Activated CD8-positive, alpha-beta T cell treated with anti-CD3 and anti-CD28 coated beads, Interleukin-2, amount 10 ng/mL, durations not matched to agents 7 days and 5 days (primary cell): ENCODE measurements at regions not wholly inside any gene's neighbourhood (a gene's known extent, or its start where the extent isn't known, plus 50 kb on each side); places are given as distances from the start of the nearest gene placed in this dataset.
"Not testable (repeated sequence)": the region's sequence is repeated elsewhere in the genome, so short reads cannot be mapped to it uniquely, and the experiment has no call there.

ENCODE experiments used
- ATAC-seq: fragments of 150-1000 bp; cut with Tn5 transposase; one replicate; pipeline ENCODE4 v1.10.0; 2021; ENCODE audit warnings: moderate library complexity
- CTCF ChIA-PET: fragments of 350-600 bp; sonication (Branson Sonifier 250); formaldehyde crosslinking; loops from one replicate; lab custom pipeline; 2021; ENCODE audit warnings: antibody characterized with exemption; lab: Charles Lee
- POLR2A ChIA-PET: fragments of 350-600 bp; sonication (Branson Sonifier 250); formaldehyde crosslinking; loops from one replicate; lab custom pipeline; 2021; ENCODE audit warnings: antibody characterized with exemption; lab: Charles Lee
- DNase-seq: peaks from one replicate; pipeline ENCODE4 v3.0.0-alpha.2; 2020
- H3K27ac Mint-ChIP-seq: one replicate; pipeline ENCODE4 v1.8.0; 2021; ENCODE audit warnings: mild to moderate bottlenecking, mixed read lengths
- H3K27me3 Mint-ChIP-seq: one replicate; pipeline ENCODE4 v1.8.0; 2021; ENCODE audit warnings: low read depth, mixed read lengths
- H3K36me3 Mint-ChIP-seq: one replicate; pipeline ENCODE4 v1.8.0; 2021; ENCODE audit warnings: low read depth, mixed read lengths
- H3K4me1 Mint-ChIP-seq: one replicate; pipeline ENCODE4 v1.8.0; 2021; ENCODE audit warnings: low read depth, mixed read lengths
- H3K4me3 Mint-ChIP-seq: one replicate; pipeline ENCODE4 v1.8.0; 2021; ENCODE audit warnings: mild to moderate bottlenecking, mixed read lengths
- H3K9me3 Mint-ChIP-seq: one replicate; pipeline ENCODE4 v1.8.0; 2022; ENCODE audit warnings: mixed read lengths; ENCODE audit not compliant: insufficient read depth

DNA sequence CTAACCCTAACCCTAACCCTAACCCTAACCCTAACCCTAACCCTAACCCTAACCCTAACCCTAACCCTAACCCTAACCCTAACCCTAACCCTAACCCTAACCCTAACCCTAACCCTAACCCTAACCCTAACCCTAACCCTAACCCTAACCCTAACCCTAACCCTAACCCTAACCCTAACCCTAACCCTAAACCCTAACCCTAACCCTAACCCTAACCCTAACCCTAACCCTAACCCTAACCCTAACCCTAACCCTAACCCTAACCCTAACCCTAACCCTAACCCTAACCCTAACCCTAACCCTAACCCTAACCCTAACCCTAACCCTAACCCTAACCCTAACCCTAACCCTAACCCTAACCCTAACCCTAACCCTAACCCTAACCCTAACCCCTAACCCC lies 80.6 kb upstream of the PLEKHG4B start:
- DNase-seq, H3K4me3 Mint-ChIP-seq, CTCF ChIA-PET, ATAC-seq, H3K27me3 Mint-ChIP-seq, H3K9me3 Mint-ChIP-seq, POLR2A ChIA-PET, H3K36me3 Mint-ChIP-seq, H3K27ac Mint-ChIP-seq, H3K4me1 Mint-ChIP-seq: not testable (repeated sequence)

DNA sequence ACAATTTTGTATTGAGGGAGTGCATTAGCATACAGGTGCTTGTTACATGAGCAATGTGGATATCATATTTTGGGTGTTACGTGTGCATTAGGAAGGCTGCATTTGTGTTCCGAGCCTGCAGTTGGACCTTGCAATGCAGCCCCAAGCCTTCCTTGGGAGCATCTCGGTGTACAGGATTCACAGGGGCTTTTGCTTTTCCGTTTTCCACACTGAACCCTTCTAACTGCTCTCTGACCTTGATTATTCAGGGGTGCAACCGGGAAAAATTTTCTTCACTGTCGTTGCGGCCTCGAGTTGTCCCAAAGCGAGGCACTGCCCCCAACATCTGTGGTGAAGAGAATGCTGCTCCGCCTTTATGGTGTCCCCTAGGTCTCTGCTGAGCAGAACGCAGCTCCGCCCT lies 80.1 kb upstream of the PLEKHG4B start:
- Mint-ChIP-seq H3K4me1 (no peaks in the 10 kb centered on the region), H3K9me3 (peaks cover 4% of the 10 kb centered on the region), H3K36me3 (no peaks in the 10 kb centered on the region), H3K27me3 (no peaks in the 10 kb centered on the region), H3K4me3 (no peak overlapping the region), H3K27ac (no peak overlapping the region)
- DNase-seq: no peak
- CTCF ChIA-PET: no interaction called here
- POLR2A ChIA-PET: no interaction called here
- no peak for ATAC-seq

DNA sequence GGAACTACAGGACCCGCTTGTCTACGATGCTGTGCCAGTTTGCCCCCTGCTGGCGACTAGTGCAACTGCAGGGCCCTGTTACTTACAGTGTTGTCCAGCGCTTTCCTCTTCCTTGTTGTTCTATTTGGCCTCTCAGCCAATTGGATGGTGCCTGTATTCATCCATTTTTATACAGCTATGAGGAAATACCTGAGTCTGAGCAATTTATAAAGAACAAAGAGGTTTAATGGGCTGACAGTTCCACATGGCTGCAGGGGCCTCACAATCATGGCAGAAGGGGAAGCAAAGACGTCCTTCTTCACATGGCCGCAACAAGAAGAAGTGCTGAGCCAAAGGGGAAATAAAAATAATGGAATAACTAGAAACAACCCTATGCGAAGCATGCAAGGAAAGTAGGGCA lies 78.7 kb upstream of the PLEKHG4B start:
- Mint-ChIP-seq H3K4me1 (no peaks in the 10 kb centered on the region), H3K27ac (no peak overlapping the region), H3K4me3 (no peak overlapping the region), H3K27me3 (peaks cover 3% of the 10 kb centered on the region), H3K36me3 (no peaks in the 10 kb centered on the region), H3K9me3 (peaks cover 4% of the 10 kb centered on the region)
- ATAC-seq: no peak
- POLR2A ChIA-PET: no interaction called here
- CTCF ChIA-PET: no interaction called here
- DNase-seq: no peak

DNA sequence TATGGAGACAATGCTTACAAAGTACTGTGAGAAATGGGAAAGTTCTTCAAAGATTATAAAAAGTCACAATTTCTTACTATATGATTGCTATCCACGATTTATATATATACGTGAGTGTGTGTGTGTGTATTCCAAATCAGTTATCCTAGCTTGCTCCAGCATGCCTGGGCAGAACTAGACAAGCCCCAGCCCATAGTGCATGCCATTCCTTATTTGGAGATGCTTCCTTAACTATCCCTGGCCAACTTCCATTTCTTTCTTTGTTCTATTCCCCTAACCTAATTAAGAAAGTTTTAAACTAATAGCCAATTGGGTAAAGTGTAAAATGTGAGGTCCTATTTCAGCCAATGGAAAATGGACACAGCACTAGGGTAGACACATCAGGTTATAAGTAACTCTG lies 77.3 kb upstream of the PLEKHG4B start:
- H3K27ac Mint-ChIP-seq, CTCF ChIA-PET, H3K4me3 Mint-ChIP-seq, DNase-seq, H3K9me3 Mint-ChIP-seq, H3K27me3 Mint-ChIP-seq, H3K4me1 Mint-ChIP-seq, H3K36me3 Mint-ChIP-seq, ATAC-seq, POLR2A ChIA-PET: not testable (repeated sequence)

DNA sequence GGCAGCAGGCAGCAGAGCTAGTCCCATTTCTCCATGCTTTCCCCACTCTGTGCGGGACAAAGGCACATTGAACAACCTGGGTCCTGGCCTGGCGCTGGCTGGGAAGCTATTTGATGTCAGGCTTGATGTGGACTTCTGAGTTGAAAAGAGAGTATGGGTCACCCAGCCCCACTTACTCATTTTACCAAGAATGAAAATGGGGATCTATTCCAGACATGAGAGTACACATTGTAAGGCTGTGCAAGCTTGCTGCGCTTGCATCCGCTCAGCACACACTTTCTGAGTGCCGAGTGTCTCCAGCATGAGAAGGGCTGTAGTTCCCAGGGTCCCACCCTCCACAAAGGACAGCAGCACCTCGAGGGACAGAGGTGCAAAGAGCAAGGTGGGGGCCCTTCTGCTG lies 71.7 kb upstream of the PLEKHG4B start:
- H3K27me3 Mint-ChIP-seq: peaks cover 11% of the 10 kb centered on the region
- DNase-seq, POLR2A ChIA-PET, H3K27ac Mint-ChIP-seq, H3K9me3 Mint-ChIP-seq, H3K4me3 Mint-ChIP-seq, ATAC-seq, CTCF ChIA-PET, H3K4me1 Mint-ChIP-seq, H3K36me3 Mint-ChIP-seq: not testable (repeated sequence)

DNA sequence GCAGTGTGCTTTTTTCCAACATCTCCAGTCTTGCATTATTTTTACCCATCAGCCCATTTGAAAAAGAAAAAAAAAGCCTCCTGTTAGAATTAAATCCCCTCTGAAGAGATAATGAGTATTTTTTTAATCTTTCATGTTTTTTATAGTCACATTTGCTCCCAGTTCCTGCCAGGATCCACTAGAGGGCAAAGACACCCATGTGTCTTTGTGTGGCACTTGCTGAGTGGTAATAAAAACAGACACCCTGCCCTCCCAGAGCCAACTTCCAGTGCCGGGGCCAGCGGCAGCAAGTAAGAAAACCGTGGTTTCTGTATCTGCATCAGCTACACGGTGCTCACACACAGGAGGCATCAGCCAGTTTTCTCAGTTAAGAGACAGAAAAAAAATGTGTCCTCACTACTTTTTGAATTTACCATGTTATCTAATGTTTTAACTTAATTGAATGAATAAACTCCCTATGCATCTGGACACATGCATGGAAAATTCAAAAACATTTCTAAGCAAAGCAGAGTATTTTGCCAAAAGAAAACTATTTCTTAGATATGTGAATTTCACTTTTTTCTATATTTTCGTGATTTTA lies 70.2 kb upstream of the PLEKHG4B start:
- ChIA-PET POLR2A (no interaction called here), CTCF (no interaction called here)
- no peaks in the 10 kb centered on the region for H3K9me3 Mint-ChIP-seq
- no peaks in the 10 kb centered on the region for H3K36me3 Mint-ChIP-seq
- H3K4me3 Mint-ChIP-seq: no peak overlapping the region
- no peaks in the 10 kb centered on the region for H3K4me1 Mint-ChIP-seq
- H3K27me3 Mint-ChIP-seq: peaks cover 11% of the 10 kb centered on the region
- DNase-seq (no peak), ATAC-seq (no peak)
- H3K27ac Mint-ChIP-seq: no peak overlapping the region

DNA sequence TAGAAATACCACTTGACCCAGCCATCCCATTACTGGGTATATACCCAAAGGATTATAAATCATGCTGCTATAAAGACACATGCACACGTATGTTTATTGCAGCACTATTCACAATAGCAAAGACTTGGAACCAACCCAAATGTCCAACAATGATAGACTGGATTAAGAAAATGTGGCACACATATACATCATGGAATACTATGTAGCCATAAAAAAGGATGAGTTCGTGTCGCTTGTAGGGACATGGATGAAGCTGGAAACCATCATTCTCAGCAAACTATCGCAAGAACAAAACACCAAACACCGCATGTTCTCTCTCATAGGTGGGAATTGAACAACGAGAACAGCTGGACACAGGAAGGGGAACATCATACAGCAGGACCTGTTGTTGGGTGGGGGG lies 68.1 kb upstream of the PLEKHG4B start:
- H3K36me3 Mint-ChIP-seq, H3K9me3 Mint-ChIP-seq, CTCF ChIA-PET, POLR2A ChIA-PET, DNase-seq, H3K4me3 Mint-ChIP-seq, H3K4me1 Mint-ChIP-seq, H3K27ac Mint-ChIP-seq, ATAC-seq, H3K27me3 Mint-ChIP-seq: not testable (repeated sequence)

DNA sequence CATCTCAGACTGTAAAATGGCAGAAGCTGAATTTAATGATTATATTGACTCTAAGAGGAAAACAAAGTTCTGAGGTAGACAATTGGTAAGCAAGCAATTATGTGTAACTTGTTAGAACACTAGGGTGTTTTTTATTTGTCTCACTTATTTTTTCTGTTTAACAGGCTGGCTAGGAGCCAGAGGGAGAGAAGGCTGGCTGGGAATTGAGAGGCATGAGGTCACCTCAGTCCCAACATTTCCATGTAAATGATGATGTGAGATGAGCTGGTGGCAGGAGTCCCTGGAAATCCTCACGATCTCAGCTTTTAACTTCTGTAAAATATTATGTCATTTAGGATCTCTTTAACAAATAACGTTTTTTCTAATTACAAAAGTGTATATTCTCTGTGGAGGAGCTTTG lies 66.9 kb upstream of the PLEKHG4B start:
- H3K27me3 Mint-ChIP-seq, DNase-seq, H3K4me1 Mint-ChIP-seq, ATAC-seq, H3K9me3 Mint-ChIP-seq, H3K36me3 Mint-ChIP-seq, H3K27ac Mint-ChIP-seq, H3K4me3 Mint-ChIP-seq, POLR2A ChIA-PET, CTCF ChIA-PET: not testable (repeated sequence)

DNA sequence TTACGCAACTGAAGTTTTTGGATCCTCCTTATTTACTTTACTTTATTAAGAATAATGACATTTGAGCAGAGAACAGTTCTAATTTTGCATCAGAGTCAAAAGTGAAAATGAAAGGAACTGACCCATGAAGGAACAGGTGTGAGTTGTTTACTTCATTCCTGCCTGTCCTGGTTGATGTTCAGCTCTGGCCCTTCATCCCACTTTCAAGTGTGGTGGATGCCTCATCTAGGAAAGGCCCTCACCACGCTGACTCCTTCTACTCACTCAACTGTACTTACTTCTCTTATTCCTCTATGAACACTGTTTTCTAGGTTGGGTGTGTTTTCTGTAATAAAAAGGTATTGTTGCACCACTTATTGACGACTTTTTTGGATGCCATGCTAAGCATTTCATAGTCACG lies 61.8 kb upstream of the PLEKHG4B start:
- Mint-ChIP-seq H3K4me3 (no peak overlapping the region), H3K36me3 (no peaks in the 10 kb centered on the region), H3K27ac (no peak overlapping the region), H3K27me3 (peaks cover 5% of the 10 kb centered on the region), H3K9me3 (peaks cover 4% of the 10 kb centered on the region), H3K4me1 (no peaks in the 10 kb centered on the region)
- POLR2A ChIA-PET: no interaction called here
- ATAC-seq (no peak), DNase-seq (no peak)
- CTCF ChIA-PET: no interaction called here

DNA sequence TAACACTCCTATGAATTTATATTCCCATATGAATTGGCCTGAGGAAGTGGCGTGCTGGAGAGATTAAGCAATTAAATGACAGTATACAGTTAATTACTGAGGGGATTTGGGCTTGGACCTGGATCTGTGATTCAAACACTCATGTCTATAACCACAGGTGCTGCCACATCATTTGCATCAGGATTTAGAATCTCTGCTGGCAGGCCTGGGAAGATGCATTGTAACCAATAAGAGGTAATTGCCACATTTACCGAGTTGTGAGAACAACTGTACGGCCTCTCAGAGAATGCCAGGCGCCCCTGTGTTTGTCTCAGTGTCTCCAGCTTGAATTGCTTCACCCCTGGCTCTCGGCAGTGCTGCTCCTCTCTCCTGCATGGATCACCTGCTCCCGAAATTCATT lies 61.4 kb upstream of the PLEKHG4B start:
- H3K4me1 Mint-ChIP-seq, POLR2A ChIA-PET, ATAC-seq, H3K36me3 Mint-ChIP-seq, H3K27ac Mint-ChIP-seq, H3K27me3 Mint-ChIP-seq, CTCF ChIA-PET, H3K9me3 Mint-ChIP-seq, H3K4me3 Mint-ChIP-seq, DNase-seq: not testable (repeated sequence)

DNA sequence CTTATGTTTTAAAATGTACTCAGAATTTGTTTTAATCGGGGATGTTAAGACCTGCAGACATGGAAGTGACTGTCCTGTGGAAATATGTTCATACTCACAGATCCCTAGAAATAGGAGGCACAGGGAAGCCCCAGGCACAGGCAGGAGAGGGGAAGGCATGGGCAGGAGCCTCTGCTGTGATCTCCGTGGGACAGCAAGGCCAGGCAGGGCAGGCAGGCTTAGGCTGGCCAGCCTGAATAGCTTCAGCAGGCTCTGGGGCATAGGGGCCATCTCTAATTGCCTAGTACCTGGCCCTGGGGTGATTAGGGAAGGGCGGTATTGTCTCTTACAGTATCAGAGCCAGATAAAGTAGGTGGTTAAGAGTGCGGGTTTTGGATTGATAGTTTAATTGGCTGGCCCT lies 59.8 kb upstream of the PLEKHG4B start:
- no peak for DNase-seq
- CTCF ChIA-PET: no interaction called here
- no peaks in the 10 kb centered on the region for H3K36me3 Mint-ChIP-seq
- POLR2A ChIA-PET: no interaction called here
- H3K27ac Mint-ChIP-seq: no peak overlapping the region
- H3K4me1 Mint-ChIP-seq: no peaks in the 10 kb centered on the region
- ATAC-seq: no peak
- peaks cover 5% of the 10 kb centered on the region for H3K27me3 Mint-ChIP-seq
- no peak overlapping the region for H3K4me3 Mint-ChIP-seq
- peaks cover 4% of the 10 kb centered on the region for H3K9me3 Mint-ChIP-seq

DNA sequence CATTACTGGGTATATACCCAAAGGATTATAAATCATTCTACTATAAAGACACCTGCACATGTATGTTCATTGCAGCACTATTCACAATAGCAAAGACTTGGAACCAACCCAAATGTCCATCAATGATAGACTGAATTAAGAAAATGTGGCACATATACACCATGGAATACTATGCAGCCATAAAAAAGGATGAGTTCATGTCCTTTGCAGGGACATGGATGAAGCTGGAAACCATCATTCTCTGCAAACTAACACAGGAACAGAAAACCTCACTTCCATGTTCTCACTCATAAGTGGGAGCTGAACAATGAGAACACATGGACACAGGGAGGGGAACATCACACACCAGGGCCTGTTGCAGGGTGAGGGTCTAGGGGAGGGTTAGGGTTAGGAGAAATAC lies 56.4 kb upstream of the PLEKHG4B start:
- H3K27ac Mint-ChIP-seq, DNase-seq, H3K4me3 Mint-ChIP-seq, H3K4me1 Mint-ChIP-seq, CTCF ChIA-PET, ATAC-seq, POLR2A ChIA-PET, H3K36me3 Mint-ChIP-seq, H3K9me3 Mint-ChIP-seq: not testable (repeated sequence)
- H3K27me3 Mint-ChIP-seq: peaks cover 16% of the 10 kb centered on the region

DNA sequence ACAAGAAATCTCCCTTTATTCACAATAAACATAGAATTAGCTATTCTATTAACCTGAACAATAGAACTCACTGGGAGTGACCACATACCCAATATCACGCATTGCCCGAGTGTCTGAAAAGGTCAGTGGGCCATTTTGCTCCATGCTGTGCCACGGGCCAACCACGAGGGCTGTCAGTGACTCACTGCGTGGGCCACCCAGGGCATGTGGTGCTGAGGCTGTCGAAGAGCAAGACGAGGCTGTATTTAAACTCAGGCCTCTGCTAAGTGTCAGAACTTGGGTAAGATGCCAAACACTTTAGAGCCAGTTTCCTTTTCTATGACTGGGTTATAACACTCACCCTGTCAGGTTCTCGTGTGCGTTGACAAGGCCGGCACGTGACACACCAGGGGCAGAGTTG lies 54.8 kb upstream of the PLEKHG4B start:
- CTCF ChIA-PET, H3K36me3 Mint-ChIP-seq, H3K9me3 Mint-ChIP-seq, H3K4me1 Mint-ChIP-seq, H3K4me3 Mint-ChIP-seq, H3K27ac Mint-ChIP-seq, DNase-seq, ATAC-seq: not testable (repeated sequence)
- peaks cover 20% of the 10 kb centered on the region for H3K27me3 Mint-ChIP-seq
- POLR2A ChIA-PET: interaction anchor here (0.7 kb wide), 1 partner anchor 1320 kb away, joined by 4 read pairs; no protein-coding TSS in a partner anchor
